GM18951 (cell line): ENCODE measurements at regions not wholly inside any gene's neighbourhood (a gene's known extent, or its start where the extent isn't known, plus 50 kb on each side); places are given as distances from the start of the nearest gene placed in this dataset.

Experiments used
- POLR2A ChIP-seq: IDR thresholded peaks from 4 replicates; pipeline ENCODE4 v1.6.1; 2011; ENCODE audit warnings: mild to moderate bottlenecking; ENCODE audit not compliant: insufficient read length, insufficient read depth; ENCODE audit errors: extremely low read depth
- in situ Hi-C: fragments of 300-500 bp; cut with MboI; formaldehyde crosslinking; loops from one replicate; pipeline ENCODE4 v1.12.0; 2022; ENCODE audit warnings: low sequenced_read_pairs, mixed read lengths, inconsistent platforms; ENCODE audit not compliant: unreplicated experiment

DNA sequence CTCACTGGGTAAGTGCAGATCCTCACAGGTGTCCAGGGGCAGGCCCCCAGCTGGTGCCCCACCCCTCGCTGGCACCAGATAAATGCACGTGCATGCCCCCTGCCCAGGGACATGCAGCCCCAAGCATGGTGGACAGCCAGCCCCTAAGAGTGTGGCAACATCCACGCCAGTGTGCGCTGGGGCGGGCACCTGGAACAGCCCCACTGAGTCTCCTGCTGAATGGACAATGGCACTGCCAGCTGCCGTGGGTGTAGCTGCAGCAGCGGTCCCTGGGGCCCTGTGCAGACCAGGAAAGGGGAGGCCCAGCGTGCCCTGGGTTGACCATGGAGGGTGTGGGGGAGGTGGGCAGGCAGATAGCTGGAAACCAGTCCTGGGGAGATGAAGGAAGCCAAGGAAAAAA, 538.7 kb upstream of the SGCG start:
- TF ChIP-seq POLR2A = no peak

DNA sequence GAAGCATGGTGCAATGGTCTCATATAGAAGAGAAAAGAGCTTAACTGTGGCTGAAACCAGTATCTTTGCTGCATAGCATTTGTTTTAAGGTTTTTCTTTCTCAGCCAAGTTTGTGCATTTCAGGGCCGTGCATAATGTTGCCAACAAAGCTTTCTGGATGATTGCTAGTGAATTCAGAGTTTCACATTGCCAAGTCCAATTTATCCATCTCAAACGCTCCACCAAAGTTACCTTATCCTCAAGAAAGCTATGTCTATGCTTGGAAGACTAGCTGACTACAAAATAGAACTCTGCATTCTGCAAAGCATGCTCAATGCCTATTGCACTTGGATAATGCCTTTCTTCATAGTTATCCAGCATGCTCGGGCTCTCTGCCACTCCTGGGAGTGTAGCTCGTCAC, 535.8 kb upstream of the SGCG start:
- in situ Hi-C loops = no loop called here

More for the DNA sequence above, 538.7 kb upstream of the SGCG start:
- in situ Hi-C loops = no loop called here

GRCh38 chr13:22647156-22647850, 533.5 kb upstream of the SGCG start:
- in situ Hi-C loops = no loop called here

More for the DNA sequence above, 535.8 kb upstream of the SGCG start:
- TF ChIP-seq POLR2A = no peak

GRCh38 chr13:22648320-22648801, 532.4 kb upstream of the SGCG start:
- TF ChIP-seq POLR2A = no peak
- in situ Hi-C loops = no loop called here

More at GRCh38 chr13:22647156-22647850, 533.5 kb upstream of the SGCG start:
- TF ChIP-seq POLR2A = no peak

- in situ Hi-C loops = no loop called here
Observed at GRCh38 chr13:22652796-22653195, 528.0 kb upstream of the SGCG start.

DNA sequence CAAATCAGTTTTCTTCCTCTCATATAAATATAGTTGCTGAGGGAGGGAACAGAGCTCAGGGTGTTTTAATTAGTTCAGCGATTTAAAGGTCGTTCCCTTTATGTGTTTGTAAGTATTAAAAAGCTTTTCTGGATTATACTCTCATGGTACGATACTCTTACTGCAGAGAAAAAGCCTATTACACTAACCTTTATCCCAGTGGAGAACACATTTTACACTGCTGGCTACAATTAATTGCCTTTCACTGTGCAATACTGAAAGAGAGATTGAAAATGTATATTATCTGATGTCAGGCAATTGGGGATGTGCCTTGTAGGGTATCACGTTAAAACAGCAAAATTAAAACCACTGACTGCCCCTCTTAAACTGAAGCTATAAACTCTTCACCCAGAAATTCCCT, 526.9 kb upstream of the SGCG start:
- in situ Hi-C loops = no loop called here
- TF ChIP-seq POLR2A = no peak

More at GRCh38 chr13:22652796-22653195, 528.0 kb upstream of the SGCG start:
- TF ChIP-seq POLR2A = no peak

GRCh38 chr13:22655106-22655852, 525.5 kb upstream of the SGCG start:
- TF ChIP-seq POLR2A = no peak
- in situ Hi-C loops = no loop called here

DNA sequence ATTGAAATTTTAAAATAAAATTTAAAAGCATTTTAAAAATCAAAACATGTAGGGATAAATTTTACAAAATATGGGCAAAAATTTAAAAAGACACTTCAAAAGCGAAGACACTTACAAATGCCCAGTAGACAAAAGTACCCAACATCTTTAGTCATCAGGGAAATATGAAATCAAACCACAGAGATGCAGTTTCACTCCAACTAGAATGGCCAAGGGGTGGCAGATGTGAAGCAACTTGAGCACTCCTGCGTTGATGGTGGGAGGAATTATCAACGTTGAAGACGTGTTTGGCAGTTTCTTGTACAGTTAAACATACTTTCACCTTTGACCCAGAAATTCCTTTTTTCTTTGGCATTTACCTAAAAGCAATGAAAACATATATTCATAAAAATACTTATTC, 518.0 kb upstream of the SGCG start:
- in situ Hi-C loops = no loop called here
- no peak for TF ChIP-seq POLR2A

DNA sequence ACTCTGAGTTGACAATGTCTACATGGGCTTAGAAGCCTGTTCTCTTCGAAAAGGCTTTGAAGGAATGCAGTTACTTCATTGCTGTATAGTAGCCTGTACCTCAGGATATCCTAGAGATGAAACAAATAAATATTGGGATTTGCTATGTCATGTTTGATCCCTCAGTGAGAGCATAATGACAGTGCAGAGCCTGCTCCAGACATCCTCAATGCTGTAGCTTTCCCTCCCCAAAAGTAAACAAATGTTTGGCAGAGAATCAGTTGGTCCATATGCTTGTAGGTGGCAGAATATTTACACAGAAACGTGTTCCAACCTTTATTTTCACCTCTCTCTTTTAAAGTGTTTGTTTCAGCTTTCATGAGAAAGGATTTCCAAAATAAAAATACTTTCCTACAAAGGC, 515.3 kb upstream of the SGCG start:
- in situ Hi-C loops = no loop called here

GRCh38 chr13:22690756-22691155, 490.0 kb upstream of the SGCG start:
- in situ Hi-C loops = no loop called here
- no peak for TF ChIP-seq POLR2A

More for the DNA sequence above, 515.3 kb upstream of the SGCG start:
- no peak for TF ChIP-seq POLR2A

GRCh38 chr13:22693691-22694090, 487.1 kb upstream of the SGCG start:
- TF ChIP-seq POLR2A = no peak
- in situ Hi-C loops = no loop called here

- in situ Hi-C loops = no loop called here
- TF ChIP-seq POLR2A = no peak
Observed at GRCh38 chr13:22696433-22696832, 484.3 kb upstream of the SGCG start.

DNA sequence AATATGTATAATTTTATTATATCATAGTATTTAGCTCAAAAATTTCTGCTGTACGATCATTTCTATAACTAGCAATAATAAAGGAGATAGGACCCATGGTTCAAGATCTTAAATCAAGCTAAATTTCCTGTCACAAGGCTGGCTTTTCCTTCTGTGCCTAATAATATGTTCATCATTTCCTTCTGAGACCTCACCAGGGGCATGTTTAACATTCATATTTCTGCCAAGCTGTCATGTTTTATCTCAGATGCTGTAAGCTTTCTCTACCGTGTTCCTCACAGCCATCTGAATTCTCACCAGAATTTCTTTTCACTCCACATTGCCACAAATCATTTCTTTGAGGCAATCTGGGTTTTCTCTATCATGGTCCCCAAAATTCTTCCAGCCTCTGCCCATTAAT, 482.3 kb upstream of the SGCG start:
- TF ChIP-seq POLR2A = no peak
- in situ Hi-C loops = no loop called here

DNA sequence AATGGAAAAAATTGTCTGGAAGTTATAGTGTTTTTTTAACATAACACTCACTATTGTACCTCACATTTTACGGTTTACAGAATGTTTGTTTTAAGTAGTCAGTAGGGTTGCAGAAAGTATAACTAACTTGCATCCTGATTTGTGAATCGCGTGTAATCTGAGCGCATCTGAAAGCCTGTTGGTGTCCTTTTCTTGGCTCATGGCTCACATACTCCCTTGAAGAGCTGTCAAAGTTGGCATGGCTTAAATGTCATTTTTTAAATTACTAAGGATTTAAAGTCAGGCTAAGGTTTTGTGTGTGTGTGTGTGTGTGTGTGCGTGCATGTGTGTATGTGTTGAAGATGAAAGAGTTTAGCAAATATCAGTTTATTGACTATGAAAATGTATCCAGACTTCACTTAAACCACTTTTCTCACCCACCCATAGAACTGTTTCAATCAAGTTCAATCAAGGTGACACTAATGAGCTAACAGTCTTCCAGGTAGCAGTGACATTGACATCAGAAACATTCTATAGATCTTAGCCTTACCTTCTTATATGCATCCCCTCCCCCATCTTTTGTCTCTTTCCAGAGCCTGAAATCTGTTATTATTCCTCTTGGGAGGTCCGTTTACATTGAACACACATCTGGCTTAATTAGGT, 480.4 kb upstream of the SGCG start:
- in situ Hi-C loops = no loop called here
- TF ChIP-seq POLR2A = no peak

DNA sequence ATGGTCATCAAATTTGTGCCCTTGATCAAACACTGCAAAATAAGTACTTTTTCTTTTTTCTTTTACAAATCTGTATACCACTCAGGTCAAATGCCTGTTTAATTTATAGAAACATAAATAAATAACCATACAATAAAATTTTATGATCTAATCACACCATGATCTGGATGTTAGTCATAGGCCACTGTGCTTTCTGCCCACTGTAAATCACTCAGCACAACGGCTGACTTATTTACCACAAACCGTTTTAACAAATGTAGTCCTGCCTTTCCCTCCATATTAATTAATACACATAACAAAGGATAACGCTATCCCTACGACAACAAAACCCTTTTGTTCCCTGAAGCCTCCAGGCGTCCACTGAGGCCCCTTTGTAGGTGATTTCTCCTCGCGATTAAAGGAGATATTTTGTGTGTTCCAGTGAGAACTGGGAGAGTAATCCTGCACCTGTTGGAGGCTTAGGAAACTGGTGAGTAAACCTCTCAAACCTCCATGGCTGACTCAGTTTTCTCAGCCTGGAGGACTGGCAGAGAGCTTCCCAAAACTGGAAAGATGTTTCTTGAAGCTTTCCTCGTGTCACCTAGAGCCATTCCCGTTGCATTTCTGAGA, 477.1 kb upstream of the SGCG start:
- TF ChIP-seq POLR2A = no peak
- in situ Hi-C loops = no loop called here
